K562 (cell line): ENCODE measurements at regions not wholly inside any gene's neighbourhood (a gene's known extent, or its start where the extent isn't known, plus 50 kb on each side); places are given as distances from the start of the nearest gene placed in this dataset.

Source experiments
- GATA2 ChIP-seq: sonication (generic); formaldehyde crosslinking; IDR thresholded peaks from 2 replicates; pipeline ENCODE4 v1.4.0; 2020; ENCODE audit warnings: mild to moderate bottlenecking, missing genetic modification reagents
- TF ChIP-seq, protein P1 (sequence below): sonication (generic); formaldehyde crosslinking; IDR thresholded peaks from 2 replicates; pipeline ENCODE4 v1.9.0; 2022; ENCODE audit warnings: mild to moderate bottlenecking, missing genetic modification reagents

DNA sequence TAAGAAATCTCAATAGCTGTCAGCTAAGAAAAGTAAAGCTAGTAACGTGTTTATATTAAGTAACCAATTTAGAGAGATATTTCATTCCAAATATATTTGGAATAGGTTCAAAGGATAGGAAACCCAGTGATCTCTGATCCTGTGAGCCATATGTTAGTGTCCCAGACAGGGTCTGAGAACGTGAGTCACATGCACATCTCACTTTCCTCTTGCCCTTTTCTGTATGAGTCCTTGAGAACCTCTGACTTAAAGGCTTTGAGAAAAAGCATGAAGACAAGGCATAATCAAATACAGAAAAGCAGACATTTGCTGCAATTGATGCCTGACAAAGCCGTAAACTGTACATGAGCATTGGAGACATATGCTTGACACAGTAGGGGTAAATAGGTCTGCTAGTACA, 655.1 kb upstream of the ADGRL3 start:
- no peak for TF ChIP-seq GATA2
- TF ChIP-seq, protein P1, sequence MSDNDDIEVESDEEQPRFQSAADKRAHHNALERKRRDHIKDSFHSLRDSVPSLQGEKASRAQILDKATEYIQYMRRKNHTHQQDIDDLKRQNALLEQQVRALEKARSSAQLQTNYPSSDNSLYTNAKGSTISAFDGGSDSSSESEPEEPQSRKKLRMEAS (CRISPR knock-in tag) = no peak
